ENCODE measurements at regions not wholly inside any gene's neighbourhood (a gene's known extent, or its start where the extent isn't known, plus 50 kb on each side); places are given as distances from the start of the nearest gene placed in this dataset.
A peak's percentile ranks its signal among the peaks of the same experiment; 100 is the strongest.

DNA sequence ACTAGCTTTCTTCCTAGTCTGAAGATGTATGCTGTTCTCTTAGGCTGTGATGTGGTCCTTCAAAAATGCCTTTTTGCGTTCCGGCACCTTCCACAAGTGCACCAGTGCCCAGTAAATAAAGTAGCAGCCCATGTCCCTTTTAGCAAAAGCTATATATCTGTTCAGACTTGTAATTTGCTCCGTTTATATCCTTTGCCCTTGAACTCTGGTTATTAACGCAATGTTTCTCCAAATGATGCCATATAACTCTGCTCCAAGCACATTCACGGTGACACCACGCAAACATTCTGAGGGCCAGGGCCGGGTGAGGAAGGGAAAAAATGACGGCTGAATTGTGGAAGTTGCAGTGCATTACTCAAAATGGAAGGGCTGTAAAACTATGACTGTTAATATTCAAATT, 1001.1 kb upstream of the NR2F2 start:
- no peak for ATAC-seq
- Mint-ChIP-seq H3K4me3 (no peak overlapping the region), H3K9me3 (no peaks in the 10 kb centered on the region), H3K4me1 (no peaks in the 10 kb centered on the region), H3K27me3 (peaks cover 25% of the 10 kb centered on the region), H3K27ac (no peak overlapping the region), H3K36me3 (ENCODE audit: low read depth) (no peaks in the 10 kb centered on the region)
- no peak for DNase-seq

DNA sequence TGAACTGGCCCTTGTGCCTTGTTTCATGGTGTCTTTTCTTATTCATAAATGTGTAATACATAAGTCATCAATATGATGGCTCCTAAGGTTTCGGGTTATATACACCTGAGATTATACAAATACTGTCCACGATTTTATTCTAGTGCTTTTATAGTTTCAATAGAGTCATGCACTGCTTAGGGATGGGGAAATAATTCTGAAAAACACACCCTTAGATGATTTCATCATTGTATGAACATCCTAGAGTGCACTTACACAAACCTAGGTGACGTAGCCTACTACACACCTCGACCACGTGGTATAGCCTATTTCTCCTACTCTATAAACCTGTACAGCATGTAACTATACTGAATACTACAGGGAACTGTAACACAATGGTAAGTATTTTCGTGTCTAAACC, 988.8 kb upstream of the NR2F2 start:
- ATAC-seq: no peak
- Mint-ChIP-seq H3K27ac (no peak overlapping the region), H3K4me3 (no peak overlapping the region), H3K36me3 (ENCODE audit: low read depth) (no peaks in the 10 kb centered on the region), H3K9me3 (no peaks in the 10 kb centered on the region), H3K4me1 (no peaks in the 10 kb centered on the region), H3K27me3 (peaks cover 11% of the 10 kb centered on the region)
- DNase-seq: no peak

DNA sequence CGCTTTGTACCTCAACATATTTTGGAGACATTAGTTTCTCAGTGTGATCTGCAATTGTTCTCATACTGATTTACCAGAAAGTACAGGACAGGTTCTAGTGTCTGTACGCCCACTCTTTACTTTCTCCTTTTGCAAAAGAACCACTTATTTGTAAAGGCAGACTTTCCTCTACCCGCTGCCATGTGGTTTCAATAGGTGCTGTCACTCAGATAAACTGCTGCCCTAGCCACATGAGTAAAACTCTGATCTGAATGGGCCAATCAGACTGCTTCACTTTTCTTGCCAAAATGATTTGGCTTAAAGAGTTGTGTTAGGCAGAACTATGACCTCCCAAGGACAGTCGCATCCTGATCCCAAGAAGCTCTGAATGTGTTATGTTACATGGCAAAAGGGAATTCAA, 984.6 kb upstream of the NR2F2 start:
- no peak for DNase-seq
- H3K27ac Mint-ChIP-seq: no peak overlapping the region
- ATAC-seq: no peak
- no peak overlapping the region for H3K4me3 Mint-ChIP-seq
- H3K36me3 Mint-ChIP-seq (ENCODE audit: low read depth): no peaks in the 10 kb centered on the region
- H3K9me3 Mint-ChIP-seq: no peaks in the 10 kb centered on the region
- peaks cover 12% of the 10 kb centered on the region for H3K27me3 Mint-ChIP-seq
- no peaks in the 10 kb centered on the region for H3K4me1 Mint-ChIP-seq

DNA sequence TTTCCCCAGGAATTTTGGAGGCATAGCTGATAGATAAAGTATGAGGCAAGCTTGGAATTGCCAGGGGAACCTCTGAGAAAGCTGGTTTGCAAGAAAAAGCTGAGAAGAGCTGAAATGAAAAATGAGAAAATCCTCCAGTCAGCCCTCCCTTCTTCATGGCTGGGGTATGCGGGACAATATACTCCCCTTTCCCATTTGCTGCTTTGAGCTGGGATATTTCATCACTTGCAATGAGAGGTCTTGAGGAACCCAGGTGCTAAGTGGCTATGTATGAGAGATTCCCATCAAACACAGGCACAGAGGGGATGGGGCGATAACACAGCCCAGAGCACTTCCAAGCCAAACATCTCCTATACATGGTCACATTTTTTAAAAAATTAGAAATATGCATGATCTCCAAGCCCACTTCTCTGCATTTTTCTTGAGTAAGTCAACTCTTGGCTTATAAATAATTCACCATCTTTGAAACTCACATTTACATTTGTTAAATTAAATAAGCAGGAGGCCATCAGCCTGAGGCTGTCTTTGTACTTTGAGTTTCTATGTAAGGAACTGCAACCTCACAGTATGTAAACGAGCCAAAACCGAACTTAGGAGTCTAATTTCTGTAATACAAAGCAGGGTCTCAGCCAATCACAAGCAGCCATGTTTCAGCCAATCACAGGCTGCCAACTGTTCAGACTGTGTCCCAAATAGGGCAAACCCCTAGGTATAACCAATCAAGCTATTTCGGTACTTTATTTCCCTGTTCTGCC, 983.6 kb upstream of the NR2F2 start:
- ATAC-seq: no peak
- H3K4me1 Mint-ChIP-seq: no peaks in the 10 kb centered on the region
- H3K27ac Mint-ChIP-seq: no peak overlapping the region
- H3K4me3 Mint-ChIP-seq: no peak overlapping the region
- no peaks in the 10 kb centered on the region for H3K36me3 Mint-ChIP-seq (ENCODE audit: low read depth)
- H3K27me3 Mint-ChIP-seq: peaks cover 11% of the 10 kb centered on the region
- DNase-seq: no peak
- H3K9me3 Mint-ChIP-seq: no peaks in the 10 kb centered on the region

DNA sequence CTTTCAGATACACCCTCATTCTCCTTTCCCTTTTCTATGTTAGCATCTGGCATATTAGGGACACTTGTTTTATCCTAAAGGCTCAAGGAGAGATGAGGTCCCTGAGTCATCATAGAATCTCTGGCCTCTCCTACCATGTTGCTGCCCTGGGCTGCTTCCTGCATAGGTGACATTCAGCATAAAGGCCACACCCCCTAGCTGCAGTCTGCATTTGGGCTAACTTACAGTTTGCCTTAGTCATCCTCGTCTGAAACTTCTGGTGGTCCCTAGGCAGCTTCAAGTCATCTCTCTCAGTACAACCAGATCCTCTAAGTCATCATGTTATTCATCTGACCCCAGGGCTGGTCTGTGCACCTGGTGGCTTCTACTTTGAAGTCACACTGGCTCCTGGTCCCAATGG, 982.7 kb upstream of the NR2F2 start:
- Mint-ChIP-seq H3K4me1 (no peaks in the 10 kb centered on the region), H3K27me3 (peaks cover 11% of the 10 kb centered on the region), H3K9me3 (no peaks in the 10 kb centered on the region), H3K4me3 (no peak overlapping the region), H3K36me3 (ENCODE audit: low read depth) (no peaks in the 10 kb centered on the region), H3K27ac (no peak overlapping the region)
- DNase-seq (no peak), ATAC-seq (peak; percentile 43)

DNA sequence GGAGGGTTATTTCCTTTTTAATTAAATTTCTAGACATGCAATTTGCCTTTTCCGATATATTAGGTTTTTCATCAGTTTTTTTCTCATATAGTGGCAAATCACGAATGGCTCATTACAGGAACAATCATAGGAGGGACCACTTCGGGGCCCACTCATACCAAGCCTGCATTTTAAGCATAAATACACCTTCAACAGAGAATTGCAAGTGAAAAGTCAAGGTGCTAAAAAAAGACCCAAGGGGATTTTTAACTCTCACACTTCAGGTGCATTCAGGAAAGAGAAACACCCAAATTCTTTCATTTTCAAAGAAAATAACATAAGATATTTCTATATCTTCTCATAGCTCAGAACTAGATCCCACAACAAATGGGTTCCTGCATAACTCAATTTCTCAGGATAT, 979.6 kb upstream of the NR2F2 start:
- no peaks in the 10 kb centered on the region for H3K9me3 Mint-ChIP-seq
- no peaks in the 10 kb centered on the region for H3K4me1 Mint-ChIP-seq
- no peaks in the 10 kb centered on the region for H3K36me3 Mint-ChIP-seq (ENCODE audit: low read depth)
- ATAC-seq (no peak), DNase-seq (no peak)
- H3K27me3 Mint-ChIP-seq: peaks cover 3% of the 10 kb centered on the region
- H3K27ac Mint-ChIP-seq: no peak overlapping the region
- no peak overlapping the region for H3K4me3 Mint-ChIP-seq

DNA sequence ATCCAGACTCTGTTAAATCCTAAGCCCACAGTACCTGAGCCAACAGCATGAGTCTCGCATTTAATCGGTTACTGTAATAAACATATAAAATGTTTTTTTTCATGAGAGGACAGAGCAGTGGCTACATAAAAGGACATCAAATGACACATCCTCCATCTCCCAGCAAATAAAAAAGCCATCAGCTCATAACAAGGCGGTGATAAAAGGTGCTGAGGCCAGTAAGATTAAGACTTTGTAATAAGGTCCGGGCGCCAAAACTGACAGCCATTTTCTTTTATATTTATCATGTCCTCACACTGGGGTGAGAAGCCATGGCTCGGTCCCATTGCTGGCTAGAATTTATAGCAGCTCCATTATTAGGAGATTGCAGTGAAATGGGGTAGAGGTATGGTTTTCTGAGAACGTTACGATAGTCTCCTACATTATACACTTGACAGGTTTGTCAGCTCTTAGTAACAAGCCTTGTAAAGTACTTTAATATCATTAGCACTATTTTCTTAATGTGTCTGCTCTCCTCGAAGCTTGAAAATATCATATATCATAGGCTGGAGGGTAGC, 977.8 kb upstream of the NR2F2 start:
- Mint-ChIP-seq H3K9me3 (no peaks in the 10 kb centered on the region), H3K4me1 (no peaks in the 10 kb centered on the region), H3K27ac (no peak overlapping the region), H3K4me3 (no peak overlapping the region), H3K36me3 (ENCODE audit: low read depth) (no peaks in the 10 kb centered on the region), H3K27me3 (peaks cover 8% of the 10 kb centered on the region)
- ATAC-seq (no peak), DNase-seq (no peak)

DNA sequence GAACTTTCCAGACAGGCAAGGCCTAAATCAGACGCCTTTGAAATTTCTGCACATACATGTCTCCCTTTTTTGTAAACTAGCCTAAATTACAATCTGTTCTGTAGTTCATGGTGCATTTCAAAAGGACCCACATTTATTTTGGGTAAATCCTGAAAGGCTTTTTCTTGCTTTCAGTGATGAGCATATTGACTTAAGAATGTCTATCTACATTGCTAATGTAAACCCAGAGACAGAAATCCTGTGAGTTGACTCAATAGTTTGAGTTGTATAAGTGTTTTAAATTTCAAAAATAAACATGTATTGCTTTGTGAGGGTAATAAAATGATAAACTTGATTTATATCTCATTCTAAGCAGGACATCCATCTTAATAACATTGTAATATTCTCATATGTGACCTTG, 977.0 kb upstream of the NR2F2 start:
- H3K4me1 Mint-ChIP-seq: no peaks in the 10 kb centered on the region
- no peaks in the 10 kb centered on the region for H3K9me3 Mint-ChIP-seq
- H3K27ac Mint-ChIP-seq: no peak overlapping the region
- H3K27me3 Mint-ChIP-seq: peaks cover 9% of the 10 kb centered on the region
- H3K36me3 Mint-ChIP-seq (ENCODE audit: low read depth): no peaks in the 10 kb centered on the region
- ATAC-seq (no peak), DNase-seq (no peak)
- H3K4me3 Mint-ChIP-seq: no peak overlapping the region

DNA sequence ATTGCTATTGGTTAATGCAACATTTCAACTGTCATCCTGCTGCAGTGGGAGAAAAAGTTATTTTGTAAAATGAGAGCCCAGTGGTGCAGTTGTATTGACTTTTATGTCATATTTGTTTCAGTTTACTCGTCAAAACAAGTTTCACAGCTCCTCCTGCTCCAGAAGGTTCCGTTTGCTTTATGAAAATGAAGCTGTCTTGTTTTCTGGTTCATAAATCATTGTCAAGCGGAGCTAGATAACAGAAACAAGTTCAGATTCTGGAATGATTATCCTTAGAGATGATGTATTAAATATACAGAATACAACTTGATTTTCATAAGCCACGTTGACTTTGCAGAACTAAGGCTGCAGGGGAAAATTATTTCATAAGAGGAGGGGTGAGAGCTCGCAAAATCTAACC, 970.5 kb upstream of the NR2F2 start:
- Mint-ChIP-seq H3K36me3 (ENCODE audit: low read depth) (peaks cover 2% of the 10 kb centered on the region), H3K9me3 (peaks cover 20% of the 10 kb centered on the region), H3K27ac (no peak overlapping the region), H3K4me1 (no peaks in the 10 kb centered on the region), H3K27me3 (peaks cover 8% of the 10 kb centered on the region), H3K4me3 (no peak overlapping the region)
- ATAC-seq: no peak
- DNase-seq: no peak

DNA sequence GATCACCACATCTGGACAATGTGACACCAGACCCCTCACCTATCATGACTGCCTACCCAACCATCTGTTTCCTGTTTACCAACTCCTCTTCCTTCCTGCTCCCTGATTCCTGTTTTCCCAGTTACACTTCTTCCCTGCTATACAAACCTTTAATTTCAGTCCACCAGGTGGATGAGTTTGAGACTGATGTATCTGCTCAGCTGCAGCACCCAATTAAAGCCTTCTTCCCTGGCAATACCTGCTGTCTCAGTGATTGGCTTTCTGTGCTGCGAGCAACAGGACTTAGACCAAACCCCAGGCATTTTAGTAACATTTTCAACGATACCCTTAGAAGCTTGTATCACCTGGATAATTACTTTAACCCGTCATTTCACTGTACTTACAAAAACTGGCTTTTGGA, 968.2 kb upstream of the NR2F2 start:
- Mint-ChIP-seq H3K27ac (no peak overlapping the region), H3K4me3 (no peak overlapping the region), H3K9me3 (peaks cover 20% of the 10 kb centered on the region), H3K27me3 (peaks cover 6% of the 10 kb centered on the region), H3K36me3 (ENCODE audit: low read depth) (peaks cover 2% of the 10 kb centered on the region), H3K4me1 (no peaks in the 10 kb centered on the region)
- ATAC-seq: no peak
- DNase-seq: no peak

DNA sequence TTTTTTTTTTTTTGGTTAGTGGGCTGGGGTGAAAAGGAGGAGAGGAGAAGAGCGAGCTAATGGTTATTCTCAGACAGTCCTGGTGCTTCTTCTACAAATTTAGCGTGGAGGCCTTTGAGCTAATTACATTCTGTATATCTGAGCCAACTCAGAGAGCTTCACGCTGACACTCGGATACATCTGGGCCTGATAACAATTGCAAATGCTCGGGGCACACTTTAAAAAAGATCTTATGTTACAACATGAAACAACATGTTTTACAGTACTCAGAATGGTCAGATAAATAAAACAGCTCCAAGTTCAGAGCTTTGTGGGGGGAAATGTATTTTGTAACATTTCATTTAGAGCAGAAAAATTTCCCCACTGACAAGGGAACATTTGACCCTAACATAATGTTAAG, 966.9 kb upstream of the NR2F2 start:
- no peak for DNase-seq
- Mint-ChIP-seq H3K9me3 (peaks cover 20% of the 10 kb centered on the region), H3K36me3 (ENCODE audit: low read depth) (peaks cover 2% of the 10 kb centered on the region), H3K4me1 (no peaks in the 10 kb centered on the region), H3K27ac (no peak overlapping the region), H3K4me3 (no peak overlapping the region), H3K27me3 (no peaks in the 10 kb centered on the region)
- no peak for ATAC-seq

DNA sequence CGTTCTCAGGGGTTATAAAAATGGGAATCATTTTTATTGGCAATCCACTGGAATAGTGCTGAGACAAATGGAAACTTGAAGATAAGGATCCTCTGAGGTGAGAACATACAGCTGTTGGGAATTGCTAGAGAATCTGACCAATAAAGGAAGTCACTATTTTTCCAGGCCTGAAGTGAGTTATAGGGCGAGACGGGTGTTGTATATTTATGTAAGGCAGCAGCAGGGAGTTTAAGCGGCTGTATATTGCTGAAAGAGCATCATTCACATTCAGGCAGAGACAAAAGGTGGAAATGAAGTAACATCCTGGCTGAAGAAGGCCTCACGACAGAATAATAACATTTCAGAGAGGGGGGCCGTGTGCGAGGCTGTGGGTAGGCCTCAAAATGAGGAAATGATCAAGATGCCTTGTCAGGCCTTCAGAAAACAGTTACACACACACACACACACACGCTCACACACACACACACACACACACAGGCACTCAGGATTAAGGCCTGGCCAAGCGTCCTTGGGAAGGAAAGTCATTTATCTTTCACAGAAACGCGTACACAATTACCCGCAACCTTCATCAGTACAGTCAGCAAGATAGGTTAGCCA, 964.9 kb upstream of the NR2F2 start:
- Mint-ChIP-seq H3K36me3 (ENCODE audit: low read depth) (peaks cover 2% of the 10 kb centered on the region), H3K9me3 (peaks cover 24% of the 10 kb centered on the region), H3K27ac (no peak overlapping the region), H3K4me3 (no peak overlapping the region), H3K27me3 (peaks cover 4% of the 10 kb centered on the region), H3K4me1 (no peaks in the 10 kb centered on the region)
- ATAC-seq: no peak
- DNase-seq: no peak

DNA sequence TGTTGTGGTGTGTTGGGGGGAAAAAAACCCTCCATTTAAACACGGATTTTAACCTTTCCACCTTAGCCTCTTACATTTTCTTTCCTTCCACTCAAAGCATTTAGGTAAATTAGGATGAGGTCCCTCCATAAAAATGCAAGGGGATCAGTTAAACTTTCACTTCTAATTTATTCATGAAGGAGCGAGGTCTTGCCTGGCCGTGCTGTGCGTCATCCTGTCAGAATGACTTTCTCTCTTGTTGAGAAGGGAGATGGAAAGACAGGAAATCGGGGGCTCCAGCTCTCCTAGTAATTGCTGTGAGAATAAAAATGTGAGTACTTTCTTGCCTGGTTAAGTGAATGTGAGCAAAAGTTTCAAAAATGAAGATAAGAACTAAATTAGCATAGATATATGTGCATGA, 962.3 kb upstream of the NR2F2 start:
- no peak overlapping the region for H3K4me3 Mint-ChIP-seq
- DNase-seq (no peak), ATAC-seq (no peak)
- no peaks in the 10 kb centered on the region for H3K36me3 Mint-ChIP-seq (ENCODE audit: low read depth)
- peaks cover 4% of the 10 kb centered on the region for H3K27me3 Mint-ChIP-seq
- no peak overlapping the region for H3K27ac Mint-ChIP-seq
- H3K4me1 Mint-ChIP-seq: no peaks in the 10 kb centered on the region
- H3K9me3 Mint-ChIP-seq: peaks cover 7% of the 10 kb centered on the region

DNA sequence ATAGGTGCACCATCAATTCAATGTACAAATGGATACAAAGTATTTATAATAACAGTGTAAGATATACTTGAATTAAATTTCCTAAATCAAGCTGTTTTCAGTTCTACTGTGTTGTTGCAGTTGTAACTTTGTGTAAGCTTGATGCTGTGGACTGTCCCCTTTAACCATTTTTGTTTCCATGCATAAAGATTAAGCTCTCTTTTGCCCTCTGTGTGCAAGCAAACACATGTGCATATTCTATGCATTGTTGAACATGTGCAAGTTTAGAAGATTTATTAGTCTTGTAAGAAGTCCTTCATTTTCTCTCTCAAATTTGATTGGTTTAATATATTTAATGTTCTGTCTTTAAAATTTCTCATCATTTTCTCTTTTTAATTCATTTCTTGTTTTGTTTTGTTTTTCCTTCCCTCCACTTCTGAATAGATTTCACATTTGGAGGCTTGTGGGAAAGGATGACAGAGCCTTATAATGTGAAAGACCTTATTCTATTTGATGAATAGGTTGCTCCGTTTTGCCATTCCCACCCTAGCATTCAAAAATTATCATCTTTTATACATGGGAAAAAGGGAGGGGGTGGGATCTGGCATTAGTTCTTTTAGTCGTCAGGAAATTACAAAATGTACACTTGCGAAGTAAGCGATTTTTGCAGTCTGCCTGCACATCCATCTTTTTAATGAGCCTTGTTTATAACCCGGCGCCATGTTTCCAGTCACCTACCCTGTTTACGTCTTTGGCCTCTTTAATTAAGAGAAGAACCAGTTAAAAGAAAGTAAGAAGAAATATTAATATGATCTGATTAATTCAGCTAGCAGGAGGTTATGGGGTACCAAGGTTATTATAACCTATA, 961.5 kb upstream of the NR2F2 start:
- no peak for DNase-seq
- no peaks in the 10 kb centered on the region for H3K36me3 Mint-ChIP-seq (ENCODE audit: low read depth)
- no peaks in the 10 kb centered on the region for H3K4me1 Mint-ChIP-seq
- peaks cover 4% of the 10 kb centered on the region for H3K9me3 Mint-ChIP-seq
- no peak overlapping the region for H3K27ac Mint-ChIP-seq
- no peak overlapping the region for H3K4me3 Mint-ChIP-seq
- ATAC-seq: no peak
- H3K27me3 Mint-ChIP-seq: peaks cover 4% of the 10 kb centered on the region

DNA sequence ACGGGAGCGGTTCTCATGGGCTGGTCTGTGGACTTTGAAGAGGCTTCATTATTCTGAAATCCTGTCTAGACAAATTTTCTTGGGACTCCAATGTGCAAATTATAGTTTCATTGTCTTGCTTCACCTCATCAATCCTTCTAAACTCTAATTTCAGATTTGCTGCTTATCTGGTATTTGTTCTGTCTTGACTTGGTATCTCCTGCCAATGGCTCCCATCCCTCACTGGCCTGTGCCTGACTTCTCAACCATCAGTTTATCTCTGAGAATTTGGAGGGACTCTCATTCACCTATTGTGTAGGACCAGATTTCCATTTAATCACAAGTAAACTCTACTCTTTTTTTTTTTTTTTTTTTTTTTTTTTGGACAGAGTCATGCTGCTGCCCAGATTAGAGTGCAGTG, 960.2 kb upstream of the NR2F2 start:
- Mint-ChIP-seq H3K36me3 (ENCODE audit: low read depth) (no peaks in the 10 kb centered on the region), H3K9me3 (peaks cover 4% of the 10 kb centered on the region), H3K27me3 (peaks cover 7% of the 10 kb centered on the region), H3K4me3 (no peak overlapping the region), H3K27ac (no peak overlapping the region), H3K4me1 (no peaks in the 10 kb centered on the region)
- ATAC-seq (no peak), DNase-seq (no peak)

Data from activated naive CD8-positive, alpha-beta T cell treated with anti-CD3 and anti-CD28 coated beads, Interleukin-2, amount 50 U/mL, for 24 hours (primary cell).